A673 (cell line): ENCODE measurements at regions not wholly inside any gene's neighbourhood (a gene's known extent, or its start where the extent isn't known, plus 50 kb on each side); places are given as distances from the start of the nearest gene placed in this dataset.

Source experiments
- EZH2 ChIP-seq: fragments of 200-600 bp; sonication (generic); IDR thresholded peaks from 2 replicates; pipeline ENCODE4 v1.6.1; 2017; ENCODE audit warnings: borderline replicate concordance, low read depth, mild to moderate bottlenecking, mixed read lengths, antibody characterized with exemption, low read length; ENCODE audit not compliant: poor library complexity, severe bottlenecking
- TF ChIP-seq, protein P1 (sequence below): fragments of 300-800, 200-600 bp; sonication (generic); conservative IDR thresholded peaks from 2 replicates; pipeline ENCODE4 v1.5.1; 2017; ENCODE audit warnings: low read depth, mild to moderate bottlenecking, antibody characterized with exemption, low read length, moderate library complexity, mixed read lengths

DNA sequence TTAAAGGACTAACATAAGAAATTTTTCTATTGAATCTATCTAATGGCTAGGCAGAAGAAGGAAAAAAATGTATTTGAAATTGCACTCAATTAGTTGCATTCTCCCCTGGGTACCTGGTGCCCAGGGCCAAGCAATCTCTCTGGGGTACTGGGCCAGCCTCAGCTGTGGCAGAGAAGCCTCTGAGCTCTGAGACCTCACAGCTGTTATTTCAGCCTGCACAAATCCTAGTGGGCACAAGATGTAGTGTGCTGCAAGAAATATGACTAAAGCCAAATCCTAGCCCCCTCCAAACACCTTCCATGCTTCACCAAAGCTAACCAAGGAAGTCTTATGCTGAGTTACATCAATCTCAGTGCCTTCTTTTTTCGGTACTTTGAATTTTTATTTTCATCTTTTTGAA lies 478.4 kb downstream of the STK39 start:
- TF ChIP-seq, protein P1, sequence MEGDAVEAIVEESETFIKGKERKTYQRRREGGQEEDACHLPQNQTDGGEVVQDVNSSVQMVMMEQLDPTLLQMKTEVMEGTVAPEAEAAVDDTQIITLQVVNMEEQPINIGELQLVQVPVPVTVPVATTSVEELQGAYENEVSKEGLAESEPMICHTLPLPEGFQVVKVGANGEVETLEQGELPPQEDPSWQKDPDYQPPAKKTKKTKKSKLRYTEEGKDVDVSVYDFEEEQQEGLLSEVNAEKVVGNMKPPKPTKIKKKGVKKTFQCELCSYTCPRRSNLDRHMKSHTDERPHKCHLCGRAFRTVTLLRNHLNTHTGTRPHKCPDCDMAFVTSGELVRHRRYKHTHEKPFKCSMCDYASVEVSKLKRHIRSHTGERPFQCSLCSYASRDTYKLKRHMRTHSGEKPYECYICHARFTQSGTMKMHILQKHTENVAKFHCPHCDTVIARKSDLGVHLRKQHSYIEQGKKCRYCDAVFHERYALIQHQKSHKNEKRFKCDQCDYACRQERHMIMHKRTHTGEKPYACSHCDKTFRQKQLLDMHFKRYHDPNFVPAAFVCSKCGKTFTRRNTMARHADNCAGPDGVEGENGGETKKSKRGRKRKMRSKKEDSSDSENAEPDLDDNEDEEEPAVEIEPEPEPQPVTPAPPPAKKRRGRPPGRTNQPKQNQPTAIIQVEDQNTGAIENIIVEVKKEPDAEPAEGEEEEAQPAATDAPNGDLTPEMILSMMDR: no peak
- TF ChIP-seq EZH2: no peak
